Epithelial cell of proximal tubule (primary cell): ENCODE measurements at regions not wholly inside any gene's neighbourhood (a gene's known extent, or its start where the extent isn't known, plus 50 kb on each side); places are given as distances from the start of the nearest gene placed in this dataset.
A peak's percentile ranks its signal among the peaks of the same experiment; 100 is the strongest.

Experiments used
- DNase-seq: peaks from one replicate; pipeline ENCODE4 v3.0.0-alpha.2; 2011; ENCODE audit warnings: low read depth
- H3K4me3 ChIP-seq: 2 replicates; pipeline ENCODE4 v1.5.1; 2011; ENCODE audit warnings: low read depth, mild to moderate bottlenecking, low read length
- CTCF ChIP-seq: conservative IDR thresholded peaks from 2 replicates; pipeline ENCODE4 v1.5.1; 2012; ENCODE audit warnings: low read depth, mild to moderate bottlenecking, low read length

- TF ChIP-seq CTCF, result no peak
- no peak for DNase-seq
- H3K4me3 ChIP-seq, result no peak overlapping the region
Observed at GRCh38 chr9:108178318-108178717, 677.5 kb downstream of the ACTL7B start.

- no peak overlapping the region for H3K4me3 ChIP-seq
- TF ChIP-seq CTCF, result no peak
- DNase-seq, result peak; percentile 40
Observed at GRCh38 chr9:108168236-108168850, 678.8 kb upstream of the KLF4 start.

- no peak overlapping the region for H3K4me3 ChIP-seq
- DNase-seq, result no peak
- TF ChIP-seq CTCF, result no peak
Observed at GRCh38 chr9:108167136-108167900, 677.7 kb upstream of the KLF4 start.

GRCh38 chr9:108166519-108166918, 677.0 kb upstream of the KLF4 start:
- no peak for TF ChIP-seq CTCF
- no peak overlapping the region for H3K4me3 ChIP-seq
- DNase-seq, result no peak

GRCh38 chr9:108163321-108164005, 673.9 kb upstream of the KLF4 start:
- no peak for TF ChIP-seq CTCF
- DNase-seq, result no peak
- H3K4me3 ChIP-seq, result no peak overlapping the region

DNA sequence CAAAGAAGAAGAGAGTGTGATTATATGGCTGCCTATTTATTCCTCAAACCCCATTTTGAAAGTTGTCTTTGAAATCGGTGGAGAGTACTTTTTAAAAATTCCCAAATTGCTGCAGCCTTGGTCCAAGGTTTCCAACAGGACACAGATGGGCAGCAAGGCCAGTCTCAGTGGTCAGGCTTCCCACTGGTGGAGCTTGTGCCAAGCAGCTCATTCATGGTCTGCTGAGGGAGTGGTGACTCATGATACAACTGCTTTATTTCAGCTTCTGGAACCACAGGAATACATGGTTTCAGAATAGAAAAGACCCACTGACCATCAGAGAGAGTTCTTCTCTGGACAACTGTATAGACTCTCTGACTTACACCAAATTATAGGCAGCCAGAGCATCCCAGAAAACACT, 673.1 kb upstream of the KLF4 start:
- no peak for TF ChIP-seq CTCF
- DNase-seq, result peak; percentile 49
- no peak overlapping the region for H3K4me3 ChIP-seq

GRCh38 chr9:108161503-108161902, 671.9 kb upstream of the KLF4 start:
- H3K4me3 ChIP-seq, result no peak overlapping the region
- no peak for DNase-seq
- no peak for TF ChIP-seq CTCF
